ENCODE measurements at regions not wholly inside any gene's neighbourhood (a gene's known extent, or its start where the extent isn't known, plus 50 kb on each side); places are given as distances from the start of the nearest gene placed in this dataset.

DNA sequence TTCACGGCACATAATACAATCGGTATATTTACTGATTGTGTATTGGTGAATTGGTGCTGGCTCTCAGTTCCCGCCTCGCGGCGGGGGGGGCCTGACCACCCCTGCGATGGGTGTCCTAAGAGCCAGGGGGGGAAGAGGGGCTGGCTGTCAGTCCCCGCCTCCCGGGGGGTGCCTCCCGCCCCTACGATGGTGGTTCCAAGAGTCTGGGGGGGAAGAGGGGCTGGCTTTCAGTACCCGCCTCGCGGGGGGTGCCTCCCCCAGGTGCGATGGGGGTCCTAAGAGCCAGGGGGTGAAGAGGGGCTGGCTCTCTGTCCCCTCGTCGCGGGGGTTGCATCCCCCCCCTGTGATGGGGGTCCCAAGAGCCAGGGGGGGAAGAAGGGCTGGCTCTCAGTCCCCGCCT lies 2321.8 kb upstream of the PCDH20 start:
- ChIA-PET SMC1A (ENCODE audit: uncharacterized antibody, unreplicated experiment) (no interaction called here), RAD21 (ENCODE audit: unreplicated experiment) (no interaction called here), CTCF (no interaction called here), POLR2A (no interaction called here)
- BruUV-seq (replicated peaks) = no TSS peak
- Histone ChIP-seq H2AFZ (ENCODE audit: control insufficient read depth, low read depth, low read length) (no peak overlapping the region), H3K4me1 (ENCODE audit: control insufficient read depth, insufficient read depth, low read length) (no peaks in the 10 kb centered on the region), H3K79me2 (ENCODE audit: control insufficient read depth, insufficient read depth, low read length) (no peaks in the 10 kb centered on the region), H3K36me3 (ENCODE audit: control insufficient read depth in 2 of 2, insufficient read depth in 2 of 2, low read length in 1 of 2) (no peaks in the 10 kb centered on the region), H3K4me3 (no peak overlapping the region), H4K20me1 (ENCODE audit: control insufficient read depth, insufficient read depth) (no peaks in the 10 kb centered on the region), H3K27me3 (replicated peaks in 1 of 2; ENCODE audit: control insufficient read depth in 2 of 2, insufficient read depth in 2 of 2, low read length in 1 of 2) (no peaks in the 10 kb centered on the region), H3K27ac (ENCODE audit: control insufficient read depth, insufficient read depth) (no peak overlapping the region), H3K4me2 (ENCODE audit: control insufficient read depth, insufficient read depth) (no peak overlapping the region), H3K9ac (ENCODE audit: control insufficient read depth, insufficient read depth, low read length) (no peak overlapping the region), H3K9me3 (replicated peaks; ENCODE audit: control insufficient read depth, insufficient read depth, low read length) (no peaks in the 10 kb centered on the region; the same call in 2 of the 3 replicates)
- in situ Hi-C loops (cut with MboI) (no loop called here), intact Hi-C loops (cut with micrococcal nuclease; ENCODE audit: unreplicated experiment) (no loop called here)
- DNase-seq (ENCODE audit: low read depth, low spot score) = no peak
- ATAC-seq = no peak
- WGBS (ENCODE audit: insufficient coverage, insufficient replicate concordance, low lambda C conversion rate, missing lambda C conversion rate) = 58% methylated on average over 15 of the region's 19 CpGs
- FAIRE-seq = no peak
- TF ChIP-seq WRNIP1 (IDR thresholded peaks at IDR 0.05; ENCODE audit: borderline replicate concordance, low read depth, low read length) = no peak
- TF ChIP-seq, protein P1, sequence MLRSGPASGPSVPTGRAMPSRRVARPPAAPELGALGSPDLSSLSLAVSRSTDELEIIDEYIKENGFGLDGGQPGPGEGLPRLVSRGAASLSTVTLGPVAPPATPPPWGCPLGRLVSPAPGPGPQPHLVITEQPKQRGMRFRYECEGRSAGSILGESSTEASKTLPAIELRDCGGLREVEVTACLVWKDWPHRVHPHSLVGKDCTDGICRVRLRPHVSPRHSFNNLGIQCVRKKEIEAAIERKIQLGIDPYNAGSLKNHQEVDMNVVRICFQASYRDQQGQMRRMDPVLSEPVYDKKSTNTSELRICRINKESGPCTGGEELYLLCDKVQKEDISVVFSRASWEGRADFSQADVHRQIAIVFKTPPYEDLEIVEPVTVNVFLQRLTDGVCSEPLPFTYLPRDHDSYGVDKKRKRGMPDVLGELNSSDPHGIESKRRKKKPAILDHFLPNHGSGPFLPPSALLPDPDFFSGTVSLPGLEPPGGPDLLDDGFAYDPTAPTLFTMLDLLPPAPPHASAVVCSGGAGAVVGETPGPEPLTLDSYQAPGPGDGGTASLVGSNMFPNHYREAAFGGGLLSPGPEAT (IDR thresholded peaks at IDR 0.05; ENCODE audit: low read depth) = no peak
- TF ChIP-seq, protein P2, sequence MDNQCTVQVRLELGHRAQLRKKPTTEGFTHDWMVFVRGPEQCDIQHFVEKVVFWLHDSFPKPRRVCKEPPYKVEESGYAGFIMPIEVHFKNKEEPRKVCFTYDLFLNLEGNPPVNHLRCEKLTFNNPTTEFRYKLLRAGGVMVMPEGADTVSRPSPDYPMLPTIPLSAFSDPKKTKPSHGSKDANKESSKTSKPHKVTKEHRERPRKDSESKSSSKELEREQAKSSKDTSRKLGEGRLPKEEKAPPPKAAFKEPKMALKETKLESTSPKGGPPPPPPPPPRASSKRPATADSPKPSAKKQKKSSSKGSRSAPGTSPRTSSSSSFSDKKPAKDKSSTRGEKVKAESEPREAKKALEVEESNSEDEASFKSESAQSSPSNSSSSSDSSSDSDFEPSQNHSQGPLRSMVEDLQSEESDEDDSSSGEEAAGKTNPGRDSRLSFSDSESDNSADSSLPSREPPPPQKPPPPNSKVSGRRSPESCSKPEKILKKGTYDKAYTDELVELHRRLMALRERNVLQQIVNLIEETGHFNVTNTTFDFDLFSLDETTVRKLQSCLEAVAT (IDR thresholded peaks at IDR 0.05) = no peak
- TF ChIP-seq, protein P3, sequence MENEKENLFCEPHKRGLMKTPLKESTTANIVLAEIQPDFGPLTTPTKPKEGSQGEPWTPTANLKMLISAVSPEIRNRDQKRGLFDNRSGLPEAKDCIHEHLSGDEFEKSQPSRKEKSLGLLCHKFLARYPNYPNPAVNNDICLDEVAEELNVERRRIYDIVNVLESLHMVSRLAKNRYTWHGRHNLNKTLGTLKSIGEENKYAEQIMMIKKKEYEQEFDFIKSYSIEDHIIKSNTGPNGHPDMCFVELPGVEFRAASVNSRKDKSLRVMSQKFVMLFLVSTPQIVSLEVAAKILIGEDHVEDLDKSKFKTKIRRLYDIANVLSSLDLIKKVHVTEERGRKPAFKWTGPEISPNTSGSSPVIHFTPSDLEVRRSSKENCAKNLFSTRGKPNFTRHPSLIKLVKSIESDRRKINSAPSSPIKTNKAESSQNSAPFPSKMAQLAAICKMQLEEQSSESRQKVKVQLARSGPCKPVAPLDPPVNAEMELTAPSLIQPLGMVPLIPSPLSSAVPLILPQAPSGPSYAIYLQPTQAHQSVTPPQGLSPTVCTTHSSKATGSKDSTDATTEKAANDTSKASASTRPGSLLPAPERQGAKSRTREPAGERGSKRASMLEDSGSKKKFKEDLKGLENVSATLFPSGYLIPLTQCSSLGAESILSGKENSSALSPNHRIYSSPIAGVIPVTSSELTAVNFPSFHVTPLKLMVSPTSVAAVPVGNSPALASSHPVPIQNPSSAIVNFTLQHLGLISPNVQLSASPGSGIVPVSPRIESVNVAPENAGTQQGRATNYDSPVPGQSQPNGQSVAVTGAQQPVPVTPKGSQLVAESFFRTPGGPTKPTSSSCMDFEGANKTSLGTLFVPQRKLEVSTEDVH (IDR thresholded peaks at IDR 0.05; ENCODE audit: low read depth, partially characterized antibody) = no peak
- no peak for TF ChIP-seq EZH2 (IDR thresholded peaks at IDR 0.05; ENCODE audit: borderline replicate concordance, control insufficient read depth, low read depth, low read length)
- TF ChIP-seq STAT3 (IDR thresholded peaks at IDR 0.05; ENCODE audit: low read depth, low read length) = no peak
- TF ChIP-seq EGR1 (IDR thresholded peaks at IDR 0.05; ENCODE audit: borderline replicate concordance in 1 of 2, low read depth in 2 of 2, low read length in 2 of 2) = no peak
